Activated CD8-positive, alpha-beta memory T cell treated with anti-CD3 and anti-CD28 coated beads for 36 hours (primary cell): ENCODE measurements at regions not wholly inside any gene's neighbourhood (a gene's known extent, or its start where the extent isn't known, plus 50 kb on each side); places are given as distances from the start of the nearest gene placed in this dataset.

Source experiments
- CTCF ChIA-PET: fragments of 350-600 bp; sonication (Branson Sonifier 250); formaldehyde crosslinking; loops from one replicate; lab custom pipeline; 2021; ENCODE audit warnings: antibody characterized with exemption; lab: Charles Lee
- POLR2A ChIA-PET: fragments of 350-600 bp; sonication (Branson Sonifier 250); formaldehyde crosslinking; loops from one replicate; lab custom pipeline; 2021; ENCODE audit warnings: antibody characterized with exemption; lab: Charles Lee

DNA sequence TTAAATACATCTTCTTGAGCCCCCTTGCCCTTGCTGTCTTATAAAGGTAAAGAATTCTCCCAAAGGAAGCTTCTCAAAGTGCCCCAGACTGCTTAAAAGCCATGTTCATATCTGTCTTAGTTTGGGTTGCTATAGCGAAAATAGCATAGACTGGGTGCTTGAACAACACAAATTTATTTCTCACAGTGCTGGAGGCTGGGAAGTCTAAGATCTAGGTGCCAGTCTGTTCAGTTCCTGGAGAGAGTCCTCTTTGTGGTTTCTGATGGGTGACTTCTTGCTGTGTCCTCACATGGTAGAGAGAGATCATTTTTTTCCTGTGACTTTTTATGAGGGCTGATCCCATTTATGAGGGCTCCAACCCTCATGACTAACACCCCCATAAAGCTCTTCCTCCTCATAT lies 486.7 kb upstream of the ADAMTS16 start:
- ChIA-PET POLR2A (no interaction called here), CTCF (no interaction called here)

DNA sequence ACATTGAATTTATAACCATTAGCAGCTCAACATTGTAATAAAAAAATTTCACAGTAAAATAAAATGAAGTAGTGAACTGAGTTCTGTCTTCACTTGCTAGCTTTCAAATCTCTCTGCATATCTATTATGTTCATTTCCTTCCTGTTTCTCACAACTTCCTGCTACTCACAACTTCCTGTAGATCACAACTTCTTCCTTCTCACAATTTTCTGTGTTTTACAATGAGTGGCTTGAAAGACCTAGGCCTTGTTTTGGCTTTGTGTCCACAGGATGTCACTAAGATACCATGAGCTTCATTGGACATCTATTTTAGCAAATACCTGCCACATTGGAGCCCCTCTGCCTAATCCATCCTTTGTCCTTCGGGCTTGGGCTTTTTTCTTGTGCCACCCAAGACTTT lies 480.3 kb upstream of the ADAMTS16 start:
- ChIA-PET POLR2A (no interaction called here), CTCF (no interaction called here)

DNA sequence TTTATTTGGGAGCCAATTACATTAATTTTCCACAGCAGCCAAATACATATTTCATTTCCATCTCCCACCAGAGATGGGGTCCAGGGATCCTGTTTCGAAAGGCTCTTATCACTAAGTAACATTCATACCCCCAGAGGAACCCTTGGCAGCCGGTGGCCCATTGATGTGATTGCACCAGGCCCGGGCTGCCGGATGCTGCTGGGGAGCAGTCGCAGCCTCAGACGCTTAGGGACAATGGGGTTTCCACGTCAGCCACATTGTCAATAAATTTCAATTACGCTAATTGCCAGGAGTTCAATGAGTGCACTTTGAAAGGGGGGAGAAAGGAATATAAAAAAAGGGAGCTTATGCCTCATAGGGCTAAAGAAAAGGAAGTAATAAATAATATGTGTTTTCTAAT lies 478.8 kb upstream of the ADAMTS16 start:
- CTCF ChIA-PET: no interaction called here
- POLR2A ChIA-PET: no interaction called here

DNA sequence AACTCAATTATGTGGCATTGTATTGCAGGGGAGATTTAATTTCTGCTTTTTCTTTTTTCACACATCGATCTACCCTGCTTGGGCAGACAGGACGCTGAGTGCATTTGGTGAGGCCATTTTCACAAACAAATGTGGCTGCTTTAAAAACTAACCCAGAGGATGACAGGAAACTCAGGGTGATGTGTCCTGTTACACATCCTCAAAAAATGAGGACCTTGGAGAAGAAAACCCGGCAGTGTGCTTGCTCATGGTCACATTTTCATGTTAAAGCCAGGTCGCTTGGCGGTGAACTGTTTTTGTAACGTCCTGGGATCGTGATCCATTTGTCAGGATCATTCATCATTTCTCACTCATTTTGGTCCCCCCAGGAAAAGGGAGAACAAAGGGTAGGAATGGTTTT lies 478.3 kb upstream of the ADAMTS16 start:
- CTCF ChIA-PET: no interaction called here
- POLR2A ChIA-PET: no interaction called here

DNA sequence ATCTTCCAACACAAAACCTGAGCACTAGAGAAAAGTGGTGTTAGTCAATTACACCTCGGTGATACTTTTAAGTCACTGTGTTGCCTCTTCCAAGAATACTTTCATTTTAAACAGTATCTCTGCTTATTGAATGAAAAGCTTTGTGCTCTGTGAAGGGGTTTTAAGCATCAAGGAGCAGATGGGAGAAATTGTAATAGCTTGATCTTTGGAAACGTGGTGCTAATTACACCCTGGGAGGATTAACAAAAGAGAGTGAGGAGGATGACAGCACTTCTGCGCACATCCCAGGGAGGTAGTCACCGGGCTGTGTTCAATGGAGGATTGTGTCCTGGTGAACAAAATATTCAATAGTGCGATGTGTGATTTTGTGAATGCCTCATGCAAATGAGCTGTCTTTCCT lies 477.4 kb upstream of the ADAMTS16 start:
- POLR2A ChIA-PET: no interaction called here
- CTCF ChIA-PET: no interaction called here

DNA sequence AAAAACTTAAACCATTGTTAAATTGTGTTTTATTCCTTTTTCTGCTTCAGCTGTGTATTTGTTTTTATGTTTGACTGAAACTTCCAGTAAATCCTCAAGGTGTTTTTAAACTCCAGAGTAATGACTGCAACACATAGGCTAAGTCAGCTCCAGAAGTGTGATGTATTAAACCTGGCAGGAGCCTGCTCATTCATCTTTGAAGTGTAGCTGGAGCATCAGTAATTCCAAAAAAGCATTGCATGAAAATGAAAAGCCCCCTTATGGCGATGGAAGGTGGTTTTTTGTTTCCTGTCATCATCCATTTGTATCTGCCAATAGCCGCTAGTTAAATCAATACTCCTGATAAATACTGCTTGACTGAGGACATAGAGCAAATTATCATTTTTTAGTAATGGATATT lies 474.2 kb upstream of the ADAMTS16 start:
- POLR2A ChIA-PET: no interaction called here

DNA sequence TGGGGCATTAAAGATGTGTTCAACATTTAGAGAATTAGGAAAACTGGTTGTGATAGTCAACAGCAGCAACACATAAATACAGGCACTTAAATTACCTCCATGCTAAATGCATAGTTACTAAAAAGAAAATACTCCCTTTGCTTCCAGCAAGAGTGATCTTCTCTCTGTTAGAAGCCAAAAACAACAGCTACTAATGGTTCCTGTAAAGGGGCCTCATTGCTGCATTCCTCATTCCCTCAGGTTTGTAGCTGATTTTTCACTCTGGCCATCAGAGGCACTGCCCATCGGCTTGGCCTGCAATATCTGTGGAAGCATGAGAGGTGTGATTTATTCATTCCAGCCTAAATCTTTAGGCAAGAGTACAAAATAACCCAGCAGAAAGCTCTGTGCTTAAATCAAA lies 466.0 kb upstream of the ADAMTS16 start:
- POLR2A ChIA-PET: no interaction called here
- CTCF ChIA-PET: no interaction called here

More for the DNA sequence above, 474.2 kb upstream of the ADAMTS16 start:
- CTCF ChIA-PET: no interaction called here

DNA sequence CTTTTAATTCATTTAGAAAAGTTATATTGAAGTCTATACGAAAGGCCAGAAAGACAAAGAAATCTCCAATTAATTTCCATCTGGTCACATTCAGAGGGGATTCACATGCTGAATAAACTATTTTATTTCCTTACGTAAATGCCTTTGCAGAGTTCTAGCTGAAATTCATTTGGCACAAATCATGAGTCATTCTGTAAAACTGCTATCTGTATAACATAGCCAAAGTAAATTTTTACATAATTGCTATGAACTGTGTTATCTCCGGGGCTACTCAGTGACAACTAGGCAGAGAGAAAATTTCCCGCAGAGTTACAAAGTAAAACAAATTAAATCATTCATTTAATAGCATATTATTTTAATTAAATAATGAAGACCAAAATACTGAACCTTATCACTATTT lies 463.2 kb upstream of the ADAMTS16 start:
- CTCF ChIA-PET: no interaction called here
- POLR2A ChIA-PET: no interaction called here

DNA sequence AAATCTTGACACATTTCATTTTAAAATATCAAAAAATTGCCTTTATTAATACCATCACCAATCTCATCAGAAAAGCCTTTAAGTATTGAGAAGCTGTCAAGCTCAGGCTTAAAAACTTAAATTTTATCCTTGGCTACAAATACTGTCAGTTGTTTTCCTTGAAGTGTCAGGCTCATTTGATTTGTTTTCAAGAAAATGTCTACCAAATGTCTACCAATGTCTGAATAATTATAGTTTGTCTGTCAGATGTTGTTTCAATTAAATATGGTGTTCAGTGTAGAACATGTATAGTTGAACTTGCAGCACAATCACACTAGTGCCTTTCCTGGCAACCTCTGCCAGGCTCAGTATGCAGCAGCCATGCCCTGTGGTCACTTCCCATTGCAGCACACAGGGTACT lies 455.2 kb upstream of the ADAMTS16 start:
- POLR2A ChIA-PET: no interaction called here
- CTCF ChIA-PET: no interaction called here

DNA sequence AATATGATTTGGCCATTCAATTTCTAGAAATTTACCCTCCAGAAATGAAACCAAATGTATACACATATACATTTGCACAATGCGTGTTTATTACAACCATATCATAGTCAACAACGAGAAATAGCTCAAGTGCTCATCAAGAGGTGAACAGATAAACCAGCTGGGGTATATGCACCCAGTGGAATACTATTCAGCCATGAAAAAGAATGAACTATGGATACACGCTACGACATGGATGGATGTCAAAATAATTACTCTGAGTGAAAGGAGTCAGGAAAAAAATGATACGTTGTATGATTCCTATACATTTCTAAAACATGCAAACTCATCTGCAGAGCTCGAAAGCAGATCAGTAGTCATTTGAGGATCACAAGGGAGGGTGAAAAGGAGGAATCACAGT lies 441.5 kb upstream of the ADAMTS16 start:
- POLR2A ChIA-PET: no interaction called here

DNA sequence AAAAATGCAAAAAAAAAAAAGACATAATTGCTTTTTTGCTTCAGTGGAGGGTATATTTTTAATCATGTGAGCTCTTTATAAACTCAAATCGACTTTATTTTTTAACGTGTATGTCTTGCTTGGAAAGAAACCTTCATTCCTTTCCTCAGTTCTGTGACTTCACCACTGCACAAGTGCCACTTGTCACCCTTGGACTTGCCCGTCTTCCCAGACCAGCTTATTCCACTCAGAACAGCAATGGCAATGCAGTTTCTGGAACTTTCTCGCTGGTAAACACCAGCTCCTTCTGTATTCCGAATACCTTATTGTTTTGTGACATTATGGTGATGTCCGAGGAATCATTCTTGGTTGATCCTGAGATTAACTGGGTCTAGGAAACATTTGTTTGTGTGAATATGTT lies 440.5 kb upstream of the ADAMTS16 start:
- POLR2A ChIA-PET: no interaction called here
- CTCF ChIA-PET: no interaction called here

More for the DNA sequence above, 441.5 kb upstream of the ADAMTS16 start:
- CTCF ChIA-PET: no interaction called here

DNA sequence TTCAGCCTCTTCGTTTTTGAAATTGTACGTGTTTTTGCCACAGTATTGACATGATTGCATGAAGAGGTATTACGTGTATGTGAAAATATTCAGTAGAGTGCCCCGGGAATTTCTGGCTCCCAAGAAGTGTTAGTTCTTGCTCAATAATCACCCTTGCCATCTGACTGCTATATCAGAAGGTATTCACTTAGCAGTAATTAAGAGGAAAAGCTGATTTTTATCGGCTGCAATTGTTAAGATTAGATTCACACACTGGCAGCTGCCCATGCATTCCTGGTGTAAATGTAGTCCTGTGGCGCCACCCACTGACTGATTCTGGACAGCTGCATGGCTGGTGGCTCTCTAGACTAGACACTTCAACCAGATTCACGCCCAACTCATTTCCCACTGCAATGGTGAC lies 440.1 kb upstream of the ADAMTS16 start:
- ChIA-PET POLR2A (no interaction called here), CTCF (no interaction called here)

DNA sequence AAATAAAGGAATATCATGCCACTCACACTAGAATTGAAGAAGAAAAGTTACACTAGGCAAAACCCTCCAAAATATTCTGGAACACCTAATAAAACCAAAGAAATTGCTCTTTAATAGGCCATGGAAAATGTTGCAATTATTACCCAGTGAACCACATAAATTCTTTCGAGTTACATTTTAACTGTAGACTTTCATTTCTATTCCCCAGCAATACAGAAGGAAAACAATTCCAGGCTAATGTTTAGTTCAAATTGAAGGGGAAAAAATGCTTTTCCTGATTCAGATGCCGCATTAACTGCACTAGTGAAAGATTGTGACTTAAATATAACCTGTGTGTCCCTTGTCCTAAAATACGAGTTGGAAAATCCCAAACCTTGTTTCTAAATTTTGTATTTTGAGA lies 439.3 kb upstream of the ADAMTS16 start:
- POLR2A ChIA-PET: no interaction called here
- CTCF ChIA-PET: no interaction called here

DNA sequence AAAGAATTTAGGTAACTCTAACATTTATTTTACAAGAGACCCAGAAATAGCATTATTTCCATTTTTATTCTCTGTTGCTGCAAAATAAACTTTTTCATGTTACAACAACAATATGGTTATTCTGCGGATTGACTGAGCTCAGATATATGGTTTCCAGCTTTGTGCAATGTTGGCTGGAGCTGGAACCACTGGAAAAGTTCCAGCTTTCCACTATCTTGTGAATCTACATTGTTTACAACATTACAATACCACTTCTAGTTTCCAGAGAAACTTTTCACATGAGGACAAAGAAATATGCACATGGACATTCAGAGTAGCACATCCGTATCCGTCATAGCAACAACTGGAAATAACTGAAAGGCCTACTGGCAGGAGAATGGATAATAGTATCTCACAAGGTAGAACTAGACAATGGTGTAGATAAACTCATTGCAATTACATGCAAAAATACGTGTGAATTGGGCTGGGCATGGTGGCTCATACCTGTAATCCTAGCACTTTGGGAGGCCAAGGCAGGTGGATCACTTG lies 436.1 kb upstream of the ADAMTS16 start:
- POLR2A ChIA-PET: no interaction called here
- CTCF ChIA-PET: no interaction called here

DNA sequence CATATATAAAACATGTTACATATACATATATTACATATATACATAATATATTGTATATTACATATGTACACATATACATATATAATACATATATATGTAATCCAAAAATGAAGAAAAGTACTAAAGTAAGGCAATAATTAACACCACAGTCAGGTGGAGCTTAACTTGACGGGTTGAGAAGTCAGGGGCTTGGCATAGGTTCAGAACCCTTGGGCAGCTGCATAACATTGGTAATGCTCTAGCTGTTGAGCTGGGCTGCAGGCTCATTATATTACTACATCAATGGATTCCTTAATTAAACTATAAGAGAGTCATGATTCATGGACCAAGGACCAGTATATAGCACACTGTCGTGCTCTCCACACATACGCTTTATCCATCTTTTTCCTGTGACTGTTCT lies 435.2 kb upstream of the ADAMTS16 start:
- CTCF ChIA-PET: no interaction called here
- POLR2A ChIA-PET: no interaction called here

DNA sequence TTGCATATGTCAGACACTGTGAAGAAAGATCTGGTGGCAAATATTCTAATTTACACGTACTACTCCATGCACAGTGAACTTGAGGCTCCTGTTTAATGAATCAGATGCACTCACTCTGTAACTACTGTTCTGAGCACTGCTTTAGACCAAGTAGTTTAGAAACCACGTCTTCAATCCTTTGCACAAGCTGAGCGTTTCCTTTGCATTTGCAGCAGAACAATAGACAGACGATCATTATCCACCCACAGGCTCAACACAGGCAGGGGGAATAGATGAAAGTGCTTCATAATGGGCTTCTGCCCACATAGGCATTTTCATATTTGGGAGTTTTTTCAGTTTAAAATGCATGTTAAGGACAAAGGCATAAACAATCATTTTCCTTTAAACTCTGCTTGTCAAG lies 423.3 kb upstream of the ADAMTS16 start:
- ChIA-PET POLR2A (no interaction called here), CTCF (no interaction called here)

DNA sequence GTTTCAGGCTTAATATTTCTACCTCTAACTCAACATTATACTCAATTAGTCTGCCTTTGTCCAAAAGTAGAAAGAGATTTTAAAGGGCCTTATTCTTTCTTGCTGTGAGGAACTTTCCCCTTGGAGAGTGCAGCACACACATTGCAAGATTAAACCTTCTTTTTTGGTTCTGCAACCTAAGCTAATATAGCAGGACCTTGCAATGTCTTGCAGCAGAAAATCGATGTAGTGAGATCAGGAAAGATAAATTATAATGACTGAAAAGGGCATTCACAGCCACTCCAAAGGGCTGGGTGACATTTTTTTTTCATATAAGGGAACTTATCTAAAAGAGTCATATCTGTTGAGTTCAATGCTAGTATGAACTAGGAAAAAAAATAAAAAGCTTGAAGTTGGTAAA lies 422.7 kb upstream of the ADAMTS16 start:
- CTCF ChIA-PET: no interaction called here
- POLR2A ChIA-PET: no interaction called here

DNA sequence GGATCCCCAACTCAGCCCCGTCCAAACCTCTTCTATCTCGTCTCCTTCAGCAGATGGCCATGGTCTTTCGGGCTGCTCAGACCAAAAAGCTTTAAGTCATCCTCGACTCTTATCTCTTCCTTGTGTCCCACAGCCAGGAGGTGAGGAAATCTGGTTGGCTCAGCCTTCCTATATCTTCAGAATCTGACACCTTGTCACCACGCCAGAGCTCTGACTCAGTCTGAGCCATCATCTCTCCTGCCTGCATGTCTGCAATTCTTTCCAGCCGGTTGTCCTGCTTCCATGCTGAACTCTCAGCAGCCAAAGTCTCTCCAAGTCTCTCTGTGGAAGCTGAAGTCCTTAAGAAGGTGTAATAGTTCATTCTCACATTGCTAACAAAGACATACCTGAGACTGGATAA lies 419.3 kb upstream of the ADAMTS16 start:
- ChIA-PET POLR2A (no interaction called here), CTCF (no interaction called here)

DNA sequence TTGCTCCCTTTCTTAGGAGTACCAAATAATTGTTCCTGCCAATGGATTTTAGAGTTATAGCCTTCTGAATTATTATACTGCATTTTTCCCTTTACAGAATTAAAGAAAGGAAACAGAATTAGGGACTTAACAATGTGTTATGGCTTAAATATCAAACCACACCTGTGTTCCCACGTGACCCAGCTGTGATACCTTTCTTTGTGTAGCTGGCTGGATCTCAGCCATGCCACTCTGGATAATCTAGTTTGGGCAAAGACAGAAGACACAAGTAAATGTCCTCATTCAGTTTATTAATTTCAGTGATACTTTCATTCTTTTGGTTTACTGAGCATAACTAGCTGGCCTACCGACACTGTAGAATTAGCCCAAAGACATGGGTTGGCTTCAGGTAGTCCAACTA lies 417.2 kb upstream of the ADAMTS16 start:
- ChIA-PET POLR2A (no interaction called here), CTCF (no interaction called here)

DNA sequence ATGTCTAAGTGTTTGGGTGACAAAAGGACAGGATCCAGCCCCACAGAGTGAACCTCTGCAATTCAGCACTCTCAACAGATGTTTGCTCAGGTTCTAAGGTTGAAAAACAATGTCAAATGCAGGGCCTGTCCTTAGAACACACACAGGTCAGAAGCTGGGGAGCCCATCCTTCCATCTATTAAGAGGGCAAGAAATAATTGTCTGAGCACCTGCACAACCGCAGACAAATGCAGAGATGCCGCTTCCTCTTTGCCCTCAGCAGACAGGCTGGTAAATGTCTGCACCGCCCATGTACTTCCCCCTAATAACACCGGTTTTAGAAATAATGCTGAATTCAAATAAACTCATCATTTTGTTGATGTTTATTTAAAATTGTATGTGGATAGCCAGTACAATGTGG lies 414.5 kb upstream of the ADAMTS16 start:
- ChIA-PET POLR2A (no interaction called here), CTCF (no interaction called here)

DNA sequence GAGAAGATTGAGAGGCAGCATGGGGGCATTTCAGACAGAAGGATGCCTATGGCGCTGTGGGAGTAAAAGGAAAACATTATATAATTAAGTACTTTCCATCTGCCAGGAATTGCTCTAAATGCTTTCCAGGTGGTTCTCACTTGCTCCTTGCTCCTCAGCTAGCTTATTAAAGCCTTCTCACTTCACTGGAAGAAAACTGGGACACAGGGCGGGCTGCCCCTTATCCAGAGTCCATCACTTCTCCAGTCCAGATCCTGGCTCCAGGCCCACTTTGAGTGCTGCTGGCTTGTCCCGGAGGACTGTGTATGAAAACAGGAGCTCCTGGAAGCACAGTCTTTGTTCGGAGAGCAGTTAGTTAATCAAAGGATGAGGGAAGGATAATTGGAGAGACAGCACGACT lies 409.9 kb upstream of the ADAMTS16 start:
- ChIA-PET POLR2A (no interaction called here), CTCF (no interaction called here)

DNA sequence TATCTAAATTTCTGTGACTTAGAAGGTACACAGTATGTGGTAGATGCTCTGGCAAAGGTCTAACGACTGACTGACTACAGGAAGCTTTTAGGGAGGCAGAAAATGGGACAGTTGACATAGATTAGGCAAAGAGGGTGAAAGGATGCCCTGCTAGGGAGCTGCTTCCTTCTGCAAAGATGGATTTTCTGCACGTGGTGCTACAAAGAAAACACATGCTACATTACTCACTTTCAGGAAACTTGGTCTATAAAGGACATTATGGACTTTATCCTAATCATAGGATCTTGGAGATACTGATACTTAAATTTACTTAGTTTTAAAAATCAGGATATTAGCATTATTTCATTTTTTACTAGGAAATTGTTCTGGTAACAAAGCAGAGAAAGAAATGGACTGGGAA lies 405.8 kb upstream of the ADAMTS16 start:
- POLR2A ChIA-PET: no interaction called here
- CTCF ChIA-PET: no interaction called here

DNA sequence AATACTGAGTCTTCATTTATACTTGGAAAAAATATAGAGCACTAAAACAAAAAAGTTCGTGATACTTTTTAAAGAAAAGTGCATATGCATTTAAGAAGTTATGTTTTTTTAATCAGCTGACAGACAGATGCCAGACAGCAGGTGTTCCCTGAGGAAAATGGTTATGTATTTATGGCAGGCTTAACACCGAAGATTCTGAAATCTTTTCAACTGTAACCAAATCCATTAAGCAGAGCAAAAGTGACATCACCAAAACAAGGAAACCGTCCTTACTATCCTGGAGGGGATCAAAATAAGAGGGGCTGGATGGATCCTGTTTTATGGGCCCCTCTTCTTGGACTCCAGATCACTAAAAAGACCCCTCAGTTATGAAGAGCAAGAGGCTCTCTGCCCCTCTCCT lies 404.9 kb upstream of the ADAMTS16 start:
- ChIA-PET POLR2A (no interaction called here), CTCF (no interaction called here)
